Stimulated activated naive B cell treated with anti-CD40 and anti-IgM and Interleukin-4, amounts not matched to agents 10 μg/mL and 1 μg/mL and 100 μg/mL, for 72 hours (primary cell): ENCODE measurements at regions not wholly inside any gene's neighbourhood (a gene's known extent, or its start where the extent isn't known, plus 50 kb on each side); places are given as distances from the start of the nearest gene placed in this dataset.

Source experiments
- ATAC-seq, 2 donors: fragments of 150-1000 bp; cut with Tn5 transposase; replicated peaks; 2 replicates each; pipeline ENCODE4 v1.10.0; 2021; ENCODE audit warnings: moderate library complexity in 1 of 2
- DNase-seq: peaks from one replicate; pipeline ENCODE4 v3.0.0; 2021
- H3K27ac Mint-ChIP-seq: one replicate; pipeline ENCODE4 v1.8.0; 2022; ENCODE audit warnings: mild to moderate bottlenecking, mixed read lengths
- H3K27me3 Mint-ChIP-seq, 2 donors: one replicate each; pipeline ENCODE4 v1.8.0; 2022; ENCODE audit warnings: mixed read lengths in 2 of 2
- H3K36me3 Mint-ChIP-seq, 2 donors: one replicate each; pipeline ENCODE4 v1.8.0; 2022; ENCODE audit warnings: mixed read lengths in 2 of 2, mild to moderate bottlenecking in 1 of 2
- H3K4me1 Mint-ChIP-seq, 2 donors: one replicate each; pipeline ENCODE4 v1.8.0; 2022; ENCODE audit warnings: mixed read lengths in 2 of 2, mild to moderate bottlenecking in 1 of 2
- H3K4me3 Mint-ChIP-seq, 2 donors: one replicate each; pipeline ENCODE4 v1.8.0; 2022; ENCODE audit warnings: mild to moderate bottlenecking in 2 of 2, mixed read lengths in 2 of 2, moderate library complexity in 1 of 2
- H3K9me3 Mint-ChIP-seq, 2 donors: one replicate each; pipeline ENCODE4 v1.8.0; 2022; ENCODE audit warnings: mixed read lengths in 2 of 2, mild to moderate bottlenecking in 1 of 2

GRCh38 chr5:52448111-52448510, 339.6 kb upstream of the ITGA1 start:
- Mint-ChIP-seq H3K36me3 (no peaks in the 10 kb centered on the region), H3K9me3 (peaks cover 0 to 3% of the 10 kb centered on the region in 2 donors), H3K27me3 (no peaks in the 10 kb centered on the region), H3K4me3 (no peak overlapping the region), H3K27ac (no peak overlapping the region), H3K4me1 (no peaks in the 10 kb centered on the region)
- DNase-seq (no peak), ATAC-seq (no peak)

GRCh38 chr5:52449516-52449915, 338.2 kb upstream of the ITGA1 start:
- no peak for ATAC-seq
- peaks cover 0 to 3% of the 10 kb centered on the region in 2 donors for H3K9me3 Mint-ChIP-seq
- H3K27ac Mint-ChIP-seq: no peak overlapping the region
- no peak overlapping the region for H3K4me3 Mint-ChIP-seq
- no peak for DNase-seq
- no peaks in the 10 kb centered on the region for H3K27me3 Mint-ChIP-seq
- no peaks in the 10 kb centered on the region for H3K36me3 Mint-ChIP-seq
- no peaks in the 10 kb centered on the region for H3K4me1 Mint-ChIP-seq

GRCh38 chr5:52452098-52452497, 335.6 kb upstream of the ITGA1 start:
- Mint-ChIP-seq H3K27me3 (no peaks in the 10 kb centered on the region), H3K9me3 (no peaks in the 10 kb centered on the region), H3K36me3 (no peaks in the 10 kb centered on the region), H3K27ac (no peak overlapping the region), H3K4me3 (no peak overlapping the region), H3K4me1 (no peaks in the 10 kb centered on the region)
- no peak for ATAC-seq
- DNase-seq: no peak

GRCh38 chr5:52453176-52453575, 334.5 kb upstream of the ITGA1 start:
- H3K36me3 Mint-ChIP-seq: no peaks in the 10 kb centered on the region
- H3K27me3 Mint-ChIP-seq: no peaks in the 10 kb centered on the region
- no peak overlapping the region for H3K27ac Mint-ChIP-seq
- H3K4me3 Mint-ChIP-seq: no peak overlapping the region
- no peaks in the 10 kb centered on the region for H3K4me1 Mint-ChIP-seq
- no peaks in the 10 kb centered on the region for H3K9me3 Mint-ChIP-seq
- ATAC-seq (no peak), DNase-seq (no peak)

- no peaks in the 10 kb centered on the region for H3K27me3 Mint-ChIP-seq
- H3K4me3 Mint-ChIP-seq: no peak overlapping the region
- H3K9me3 Mint-ChIP-seq: no peaks in the 10 kb centered on the region
- no peaks in the 10 kb centered on the region for H3K36me3 Mint-ChIP-seq
- H3K4me1 Mint-ChIP-seq: no peaks in the 10 kb centered on the region
- DNase-seq (no peak), ATAC-seq (no peak)
- H3K27ac Mint-ChIP-seq: no peak overlapping the region
Observed at GRCh38 chr5:52455920-52456319, 331.8 kb upstream of the ITGA1 start.

GRCh38 chr5:52457810-52458209, 329.9 kb upstream of the ITGA1 start:
- Mint-ChIP-seq H3K36me3 (no peaks in the 10 kb centered on the region), H3K4me3 (no peak overlapping the region), H3K27ac (no peak overlapping the region), H3K9me3 (no peaks in the 10 kb centered on the region), H3K27me3 (no peaks in the 10 kb centered on the region), H3K4me1 (no peaks in the 10 kb centered on the region)
- ATAC-seq (no peak), DNase-seq (no peak)

- H3K27me3 Mint-ChIP-seq: no peaks in the 10 kb centered on the region
- ATAC-seq (no peak), DNase-seq (no peak)
- no peak overlapping the region for H3K4me3 Mint-ChIP-seq
- H3K36me3 Mint-ChIP-seq: no peaks in the 10 kb centered on the region
- H3K4me1 Mint-ChIP-seq: no peaks in the 10 kb centered on the region
- no peaks in the 10 kb centered on the region for H3K9me3 Mint-ChIP-seq
- no peak overlapping the region for H3K27ac Mint-ChIP-seq
Observed at GRCh38 chr5:52466113-52466512, 321.6 kb upstream of the ITGA1 start.

- ATAC-seq (no peak), DNase-seq (no peak)
- Mint-ChIP-seq H3K27me3 (no peaks in the 10 kb centered on the region), H3K4me1 (no peaks in the 10 kb centered on the region), H3K4me3 (no peak overlapping the region), H3K27ac (no peak overlapping the region), H3K9me3 (peaks cover 0 to under 1% of the 10 kb centered on the region in 2 donors), H3K36me3 (no peaks in the 10 kb centered on the region)
Observed at GRCh38 chr5:52466749-52467520, 320.8 kb upstream of the ITGA1 start.

GRCh38 chr5:52468976-52469375, 318.7 kb upstream of the ITGA1 start:
- peaks cover 0 to 2% of the 10 kb centered on the region in 2 donors for H3K9me3 Mint-ChIP-seq
- H3K4me1 Mint-ChIP-seq: no peaks in the 10 kb centered on the region
- no peak for DNase-seq
- no peaks in the 10 kb centered on the region for H3K36me3 Mint-ChIP-seq
- no peak overlapping the region for H3K4me3 Mint-ChIP-seq
- H3K27me3 Mint-ChIP-seq: no peaks in the 10 kb centered on the region
- no peak overlapping the region for H3K27ac Mint-ChIP-seq
- ATAC-seq: no peak

GRCh38 chr5:52469420-52469819, 318.3 kb upstream of the ITGA1 start:
- H3K4me3 Mint-ChIP-seq: no peak overlapping the region
- H3K36me3 Mint-ChIP-seq: no peaks in the 10 kb centered on the region
- H3K27ac Mint-ChIP-seq: no peak overlapping the region
- peaks cover 0 to 2% of the 10 kb centered on the region in 2 donors for H3K9me3 Mint-ChIP-seq
- no peaks in the 10 kb centered on the region for H3K27me3 Mint-ChIP-seq
- DNase-seq (no peak), ATAC-seq (no peak)
- no peaks in the 10 kb centered on the region for H3K4me1 Mint-ChIP-seq

GRCh38 chr5:52469835-52470234, 317.9 kb upstream of the ITGA1 start:
- no peak for DNase-seq
- Mint-ChIP-seq H3K4me3 (no peak overlapping the region), H3K27me3 (no peaks in the 10 kb centered on the region), H3K36me3 (no peaks in the 10 kb centered on the region), H3K27ac (no peak overlapping the region), H3K4me1 (no peaks in the 10 kb centered on the region), H3K9me3 (peaks cover 0 to 2% of the 10 kb centered on the region in 2 donors)
- ATAC-seq: no peak

- no peaks in the 10 kb centered on the region for H3K4me1 Mint-ChIP-seq
- no peaks in the 10 kb centered on the region for H3K36me3 Mint-ChIP-seq
- H3K9me3 Mint-ChIP-seq: peaks cover 0 to 5% of the 10 kb centered on the region in 2 donors
- H3K27ac Mint-ChIP-seq: no peak overlapping the region
- no peak for ATAC-seq
- H3K27me3 Mint-ChIP-seq: no peaks in the 10 kb centered on the region
- DNase-seq: no peak
- no peak overlapping the region for H3K4me3 Mint-ChIP-seq
Observed at GRCh38 chr5:52476346-52476745, 311.4 kb upstream of the ITGA1 start.

- H3K9me3 Mint-ChIP-seq: no peaks in the 10 kb centered on the region
- H3K4me1 Mint-ChIP-seq: no peaks in the 10 kb centered on the region
- DNase-seq (no peak), ATAC-seq (no peak)
- H3K27me3 Mint-ChIP-seq: no peaks in the 10 kb centered on the region
- no peak overlapping the region for H3K4me3 Mint-ChIP-seq
- no peaks in the 10 kb centered on the region for H3K36me3 Mint-ChIP-seq
- no peak overlapping the region for H3K27ac Mint-ChIP-seq
Observed at GRCh38 chr5:52481201-52481600, 306.5 kb upstream of the ITGA1 start.

GRCh38 chr5:52481851-52482250, 305.9 kb upstream of the ITGA1 start:
- Mint-ChIP-seq H3K36me3 (no peaks in the 10 kb centered on the region), H3K27me3 (no peaks in the 10 kb centered on the region), H3K4me1 (no peaks in the 10 kb centered on the region), H3K4me3 (no peak overlapping the region), H3K27ac (no peak overlapping the region), H3K9me3 (no peaks in the 10 kb centered on the region)
- DNase-seq (no peak), ATAC-seq (no peak)

GRCh38 chr5:52491071-52491787, 296.5 kb upstream of the ITGA1 start:
- Mint-ChIP-seq H3K4me3 (no peak overlapping the region), H3K4me1 (no peaks in the 10 kb centered on the region), H3K36me3 (no peaks in the 10 kb centered on the region), H3K27ac (no peak overlapping the region), H3K9me3 (no peaks in the 10 kb centered on the region), H3K27me3 (no peaks in the 10 kb centered on the region)
- ATAC-seq (no peak), DNase-seq (no peak)
